ENCODE measurements at regions not wholly inside any gene's neighbourhood (a gene's known extent, or its start where the extent isn't known, plus 50 kb on each side); places are given as distances from the start of the nearest gene placed in this dataset.

DNA sequence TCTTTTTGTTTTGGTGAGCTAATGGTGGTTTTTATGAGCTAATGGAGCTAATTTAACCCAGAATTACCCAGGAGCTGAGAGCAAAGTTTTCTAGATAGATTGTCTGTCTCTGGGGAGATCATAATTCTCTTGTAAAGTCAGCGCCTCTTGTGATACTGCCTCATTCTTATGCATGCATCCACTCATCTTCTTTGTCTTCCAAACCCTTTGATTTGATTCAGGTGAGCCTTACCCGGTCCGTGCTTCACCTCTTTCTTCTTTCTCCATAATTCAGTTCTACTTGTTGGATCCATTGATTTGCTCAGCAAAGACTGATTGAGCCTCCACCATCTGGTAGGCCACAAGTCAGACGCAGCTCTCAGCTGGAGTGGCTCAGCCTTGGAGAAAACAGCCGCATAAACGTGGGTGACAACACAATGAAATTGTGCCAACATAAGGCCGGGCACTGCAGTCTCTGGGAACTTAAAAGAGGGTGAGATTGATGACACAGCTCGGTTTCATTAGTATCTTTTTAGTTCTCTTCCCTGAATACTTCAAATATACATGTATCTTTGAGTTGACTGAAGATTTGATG is 158.5 kb upstream of the SH3BP4 start:
- TF ChIP-seq, protein P1, sequence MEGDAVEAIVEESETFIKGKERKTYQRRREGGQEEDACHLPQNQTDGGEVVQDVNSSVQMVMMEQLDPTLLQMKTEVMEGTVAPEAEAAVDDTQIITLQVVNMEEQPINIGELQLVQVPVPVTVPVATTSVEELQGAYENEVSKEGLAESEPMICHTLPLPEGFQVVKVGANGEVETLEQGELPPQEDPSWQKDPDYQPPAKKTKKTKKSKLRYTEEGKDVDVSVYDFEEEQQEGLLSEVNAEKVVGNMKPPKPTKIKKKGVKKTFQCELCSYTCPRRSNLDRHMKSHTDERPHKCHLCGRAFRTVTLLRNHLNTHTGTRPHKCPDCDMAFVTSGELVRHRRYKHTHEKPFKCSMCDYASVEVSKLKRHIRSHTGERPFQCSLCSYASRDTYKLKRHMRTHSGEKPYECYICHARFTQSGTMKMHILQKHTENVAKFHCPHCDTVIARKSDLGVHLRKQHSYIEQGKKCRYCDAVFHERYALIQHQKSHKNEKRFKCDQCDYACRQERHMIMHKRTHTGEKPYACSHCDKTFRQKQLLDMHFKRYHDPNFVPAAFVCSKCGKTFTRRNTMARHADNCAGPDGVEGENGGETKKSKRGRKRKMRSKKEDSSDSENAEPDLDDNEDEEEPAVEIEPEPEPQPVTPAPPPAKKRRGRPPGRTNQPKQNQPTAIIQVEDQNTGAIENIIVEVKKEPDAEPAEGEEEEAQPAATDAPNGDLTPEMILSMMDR (IDR thresholded peaks at IDR 0.05) = no peak
- TF ChIP-seq POLR2A (IDR thresholded peaks at IDR 0.05) = no peak
